SK-N-SH treated with all-trans-retinoic acid at 6 μM for 48 hours (cell line): ENCODE measurements at regions not wholly inside any gene's neighbourhood (a gene's known extent, or its start where the extent isn't known, plus 50 kb on each side); places are given as distances from the start of the nearest gene placed in this dataset.

Experiments used
- ARNTL ChIP-seq: fragments of 450-650 bp; formaldehyde crosslinking; IDR thresholded peaks from 2 replicates; pipeline ENCODE4 v1.5.0; 2020; ENCODE audit warnings: low read depth, mild to moderate bottlenecking, moderate library complexity, borderline replicate concordance
- BACH2 ChIP-seq: fragments of 250-450 bp; sonication (Bioruptor Pico); IDR thresholded peaks from 2 replicates; pipeline ENCODE4 v1.9.0; 2021; ENCODE audit warnings: mild to moderate bottlenecking, borderline replicate concordance
- CSDC2 ChIP-seq: fragments of 250-450 bp; sonication (Bioruptor Pico); IDR thresholded peaks from 2 replicates; pipeline ENCODE4 v1.5.0; 2020; ENCODE audit warnings: mild to moderate bottlenecking, moderate library complexity
- GLIS3 ChIP-seq: fragments of 250-450 bp; sonication (Bioruptor Pico); IDR thresholded peaks from 2 replicates; pipeline ENCODE4 v1.5.0; 2020; ENCODE audit warnings: mild to moderate bottlenecking, moderate library complexity
- OSR1 ChIP-seq: fragments of 250-450 bp; sonication (Bioruptor Pico); IDR thresholded peaks from 2 replicates; pipeline ENCODE4 v1.8.0; 2022; ENCODE audit warnings: moderate library complexity, mild to moderate bottlenecking, inconsistent platforms
- RARB ChIP-seq: fragments of 250-450 bp; sonication (Bioruptor Pico); IDR thresholded peaks from 2 replicates; pipeline ENCODE4 v1.8.0; 2021; ENCODE audit warnings: mild to moderate bottlenecking, moderate library complexity
- TCF4 ChIP-seq: fragments of 250-450 bp; sonication (Bioruptor Pico); IDR thresholded peaks from 2 replicates; pipeline ENCODE4 v1.8.0; 2021; ENCODE audit warnings: mild to moderate bottlenecking, moderate library complexity, borderline replicate concordance
- ZFP3 ChIP-seq: fragments of 250-450 bp; sonication (Bioruptor Pico); IDR thresholded peaks from 2 replicates; pipeline ENCODE4 v1.5.0; 2020; ENCODE audit warnings: mild to moderate bottlenecking, moderate library complexity
- ZNF70 ChIP-seq: fragments of 450-650 bp; formaldehyde crosslinking; IDR thresholded peaks from 2 replicates; pipeline ENCODE4 v1.5.0; 2020; ENCODE audit warnings: mild to moderate bottlenecking, moderate library complexity
- TF ChIP-seq, protein P1 (sequence below): fragments of 250-450 bp; sonication (Bioruptor Pico); IDR thresholded peaks from 2 replicates; pipeline ENCODE4 v1.8.0; 2021; ENCODE audit warnings: low read depth, mild to moderate bottlenecking, moderate library complexity, borderline replicate concordance
- TF ChIP-seq, protein P2 (sequence below): fragments of 250-450 bp; sonication (Bioruptor Pico); IDR thresholded peaks from 2 replicates; pipeline ENCODE4 v1.8.0; 2020; ENCODE audit warnings: mild to moderate bottlenecking, moderate library complexity, borderline replicate concordance
- TF ChIP-seq, protein P3 (sequence below): fragments of 250-450 bp; sonication (Bioruptor Pico); IDR thresholded peaks from 2 replicates; pipeline ENCODE4 v1.5.1; 2020; ENCODE audit warnings: low read depth, mild to moderate bottlenecking, moderate library complexity

DNA sequence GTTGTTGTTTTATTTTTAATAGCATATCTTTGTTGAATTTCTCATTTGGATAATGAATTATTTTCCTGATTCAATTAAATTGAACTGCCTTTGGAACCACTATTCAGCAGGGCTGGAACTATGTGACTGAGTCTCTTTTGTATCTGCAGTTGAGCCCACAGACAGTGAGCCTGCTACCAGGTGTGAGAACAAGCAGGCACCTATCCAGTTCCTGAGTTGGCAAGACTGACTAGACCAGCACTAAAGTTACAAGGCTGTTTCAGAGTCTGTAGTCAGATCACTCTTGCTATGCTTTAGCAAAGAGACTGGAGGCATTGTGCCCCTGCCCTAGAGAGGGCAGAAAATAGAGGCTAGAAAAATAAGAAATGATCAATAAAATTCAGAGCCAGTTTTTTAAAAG is 237.3 kb upstream of the GRID2 start:
- TF ChIP-seq, protein P1, sequence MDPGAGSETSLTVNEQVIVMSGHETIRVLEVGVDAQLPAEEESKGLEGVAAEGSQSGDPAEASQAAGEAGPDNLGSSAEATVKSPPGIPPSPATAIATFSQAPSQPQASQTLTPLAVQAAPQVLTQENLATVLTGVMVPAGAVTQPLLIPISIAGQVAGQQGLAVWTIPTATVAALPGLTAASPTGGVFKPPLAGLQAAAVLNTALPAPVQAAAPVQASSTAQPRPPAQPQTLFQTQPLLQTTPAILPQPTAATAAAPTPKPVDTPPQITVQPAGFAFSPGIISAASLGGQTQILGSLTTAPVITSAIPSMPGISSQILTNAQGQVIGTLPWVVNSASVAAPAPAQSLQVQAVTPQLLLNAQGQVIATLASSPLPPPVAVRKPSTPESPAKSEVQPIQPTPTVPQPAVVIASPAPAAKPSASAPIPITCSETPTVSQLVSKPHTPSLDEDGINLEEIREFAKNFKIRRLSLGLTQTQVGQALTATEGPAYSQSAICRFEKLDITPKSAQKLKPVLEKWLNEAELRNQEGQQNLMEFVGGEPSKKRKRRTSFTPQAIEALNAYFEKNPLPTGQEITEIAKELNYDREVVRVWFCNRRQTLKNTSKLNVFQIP (CRISPR knock-in tag), result no peak
- TF ChIP-seq ARNTL (no peak), GLIS3 (CRISPR knock-in tag) (no peak), TCF4 (CRISPR knock-in tag) (no peak), RARB (CRISPR knock-in tag) (no peak), CSDC2 (CRISPR knock-in tag) (no peak), ZFP3 (CRISPR knock-in tag) (no peak), ZNF70 (CRISPR knock-in tag) (no peak), BACH2 (CRISPR knock-in tag) (no peak), OSR1 (CRISPR knock-in tag) (no peak)
- TF ChIP-seq, protein P2, sequence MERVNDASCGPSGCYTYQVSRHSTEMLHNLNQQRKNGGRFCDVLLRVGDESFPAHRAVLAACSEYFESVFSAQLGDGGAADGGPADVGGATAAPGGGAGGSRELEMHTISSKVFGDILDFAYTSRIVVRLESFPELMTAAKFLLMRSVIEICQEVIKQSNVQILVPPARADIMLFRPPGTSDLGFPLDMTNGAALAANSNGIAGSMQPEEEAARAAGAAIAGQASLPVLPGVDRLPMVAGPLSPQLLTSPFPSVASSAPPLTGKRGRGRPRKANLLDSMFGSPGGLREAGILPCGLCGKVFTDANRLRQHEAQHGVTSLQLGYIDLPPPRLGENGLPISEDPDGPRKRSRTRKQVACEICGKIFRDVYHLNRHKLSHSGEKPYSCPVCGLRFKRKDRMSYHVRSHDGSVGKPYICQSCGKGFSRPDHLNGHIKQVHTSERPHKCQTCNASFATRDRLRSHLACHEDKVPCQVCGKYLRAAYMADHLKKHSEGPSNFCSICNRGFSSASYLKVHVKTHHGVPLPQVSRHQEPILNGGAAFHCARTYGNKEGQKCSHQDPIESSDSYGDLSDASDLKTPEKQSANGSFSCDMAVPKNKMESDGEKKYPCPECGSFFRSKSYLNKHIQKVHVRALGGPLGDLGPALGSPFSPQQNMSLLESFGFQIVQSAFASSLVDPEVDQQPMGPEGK (CRISPR knock-in tag), result no peak
- TF ChIP-seq, protein P3, sequence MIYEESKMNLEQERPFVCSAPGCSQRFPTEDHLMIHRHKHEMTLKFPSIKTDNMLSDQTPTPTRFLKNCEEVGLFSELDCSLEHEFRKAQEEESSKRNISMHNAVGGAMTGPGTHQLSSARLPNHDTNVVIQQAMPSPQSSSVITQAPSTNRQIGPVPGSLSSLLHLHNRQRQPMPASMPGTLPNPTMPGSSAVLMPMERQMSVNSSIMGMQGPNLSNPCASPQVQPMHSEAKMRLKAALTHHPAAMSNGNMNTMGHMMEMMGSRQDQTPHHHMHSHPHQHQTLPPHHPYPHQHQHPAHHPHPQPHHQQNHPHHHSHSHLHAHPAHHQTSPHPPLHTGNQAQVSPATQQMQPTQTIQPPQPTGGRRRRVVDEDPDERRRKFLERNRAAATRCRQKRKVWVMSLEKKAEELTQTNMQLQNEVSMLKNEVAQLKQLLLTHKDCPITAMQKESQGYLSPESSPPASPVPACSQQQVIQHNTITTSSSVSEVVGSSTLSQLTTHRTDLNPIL (CRISPR knock-in tag), result no peak
